IMR-90 (cell line): ENCODE measurements at regions not wholly inside any gene's neighbourhood (a gene's known extent, or its start where the extent isn't known, plus 50 kb on each side); places are given as distances from the start of the nearest gene placed in this dataset.
"Not testable (repeated sequence)": the region's sequence is repeated elsewhere in the genome, so short reads cannot be mapped to it uniquely, and the experiment has no call there.

Experiments
- ATAC-seq: fragments of 200-7000 bp; cut with Tn5 transposase; 2 replicates; pipeline ENCODE4 v1.9.1; 2020; ENCODE audit warnings: low read depth, mild to moderate bottlenecking, moderate library complexity
- BruUV-seq: library from RNA; stranded (reverse); fragments of 400-500 nt; replicated peaks from 2 replicates; lab custom pipeline; 2021; lab: Mats Ljungman, UMichigan
- CTCF ChIA-PET: fragments of 300-600 bp; formaldehyde crosslinking; extraction: SDS; loops from one replicate; lab custom pipeline; 2021; ENCODE audit warnings: antibody characterized with exemption; lab: Yijun Ruan, JAX
- POLR2A ChIA-PET: fragments of 300-600 bp; sonication (Branson Sonifier 250); formaldehyde crosslinking; loops from one replicate; lab custom pipeline; 2022; ENCODE audit warnings: antibody characterized with exemption; ENCODE audit not compliant: unreplicated experiment; lab: Charles Lee
- DNase-seq: peaks from one replicate; pipeline ENCODE4 v3.0.0; 2013
- H2AFZ ChIP-seq: replicated peaks from 2 replicates; pipeline ENCODE3; 2013; ENCODE audit warnings: low read length, mild to moderate bottlenecking; ENCODE audit not compliant: poor library complexity
- H2AK5ac ChIP-seq: 2 replicates; pipeline ENCODE4 v1.6.1; 2013; ENCODE audit warnings: low read depth, low read length, inconsistent platforms
- H2AK9ac ChIP-seq: replicated peaks from 2 replicates; pipeline ENCODE3; 2013; ENCODE audit warnings: mild to moderate bottlenecking, low read depth, low read length, moderate library complexity; ENCODE audit not compliant: poor library complexity
- H2BK120ac ChIP-seq: 2 replicates; pipeline ENCODE4 v1.6.1; 2013; ENCODE audit warnings: low read depth, low read length, inconsistent platforms
- H2BK15ac ChIP-seq: 3 replicates; pipeline ENCODE4 v1.6.1; 2013; ENCODE audit warnings: low read depth, low read length, inconsistent platforms
- H2BK20ac ChIP-seq: 2 replicates; pipeline ENCODE4 v1.6.1; 2013; ENCODE audit warnings: low read depth, mild to moderate bottlenecking, inconsistent platforms, low read length, moderate library complexity
- H2BK5ac ChIP-seq: 2 replicates; pipeline ENCODE4 v1.6.1; 2013; ENCODE audit warnings: mild to moderate bottlenecking, low read depth, low read length, inconsistent platforms; ENCODE audit not compliant: poor library complexity, severe bottlenecking
- H3K14ac ChIP-seq: replicated peaks from 2 replicates; pipeline ENCODE4 v1.6.1; 2013; ENCODE audit warnings: low read depth, low read length, inconsistent platforms
- H3K18ac ChIP-seq: 2 replicates; pipeline ENCODE4 v1.6.1; 2013; ENCODE audit warnings: low read depth, low read length, control low read depth
- H3K23ac ChIP-seq: 2 replicates; pipeline ENCODE4 v1.6.1; 2013; ENCODE audit warnings: low read depth, low read length, inconsistent platforms
- H3K27ac ChIP-seq: 2 replicates; pipeline ENCODE4 v1.5.1; 2013; ENCODE audit warnings: mild to moderate bottlenecking, control low read depth, low read length; ENCODE audit not compliant: insufficient read depth
- H3K27me3 ChIP-seq: 2 replicates; pipeline ENCODE4 v1.6.1; 2013; ENCODE audit warnings: low read length; ENCODE audit not compliant: control insufficient read depth, insufficient read depth
- H3K36me3 ChIP-seq: 2 replicates; pipeline ENCODE4 v1.6.1; 2013; ENCODE audit warnings: low read length, mixed read lengths; ENCODE audit not compliant: control insufficient read depth, insufficient read depth
- H3K4ac ChIP-seq: 2 replicates; pipeline ENCODE4 v1.6.1; 2013; ENCODE audit warnings: low read depth, low read length, inconsistent platforms
- H3K4me1 ChIP-seq: 2 replicates; pipeline ENCODE4 v1.6.1; 2013; ENCODE audit warnings: low read length, mixed read lengths; ENCODE audit not compliant: control insufficient read depth, insufficient read depth
- H3K4me2 ChIP-seq: 2 replicates; pipeline ENCODE4 v1.6.1; 2013; ENCODE audit warnings: low read depth, mild to moderate bottlenecking, control low read depth, low read length, moderate library complexity
- H3K4me3 ChIP-seq: 2 replicates; pipeline ENCODE4 v1.5.1; 2013; ENCODE audit warnings: low read depth, mild to moderate bottlenecking, control low read depth, low read length, moderate library complexity; ENCODE audit not compliant: insufficient read depth
- H3K56ac ChIP-seq: 2 replicates; pipeline ENCODE4 v1.6.1; 2013; ENCODE audit warnings: low read length, inconsistent platforms; ENCODE audit not compliant: insufficient read depth; ENCODE audit errors: extremely low read depth
- H3K79me1 ChIP-seq, 2 experiments: 2 replicates each; pipeline ENCODE4 v1.6.1; 2013; ENCODE audit warnings: low read length in 2 of 2, inconsistent platforms in 1 of 2, low read depth in 1 of 2
- H3K9ac ChIP-seq: 2 replicates; pipeline ENCODE4 v1.6.1; 2013; ENCODE audit warnings: low read depth, low read length, control low read depth
- H3K9me1 ChIP-seq: 2 replicates; pipeline ENCODE4 v1.6.1; 2013; ENCODE audit warnings: low read length, inconsistent platforms; ENCODE audit not compliant: insufficient read depth
- H3K9me3 ChIP-seq: 2 replicates; pipeline ENCODE4 v1.6.1; 2013; ENCODE audit warnings: low read length; ENCODE audit not compliant: control insufficient read depth, insufficient read depth
- H4K20me1 ChIP-seq: 2 replicates; pipeline ENCODE4 v1.6.1; 2013; ENCODE audit warnings: low read length, inconsistent platforms; ENCODE audit not compliant: insufficient read depth
- H4K5ac ChIP-seq: 2 replicates; pipeline ENCODE4 v1.6.1; 2013; ENCODE audit warnings: mild to moderate bottlenecking, low read depth, low read length, control low read depth
- H4K8ac ChIP-seq, 2 experiments: 2 replicates each; pipeline ENCODE4 v1.6.1; 2013; ENCODE audit warnings: low read depth in 2 of 2, low read length in 2 of 2, control low read depth in 1 of 2, inconsistent platforms in 1 of 2
- H4K91ac ChIP-seq: 2 replicates; pipeline ENCODE4 v1.6.1; 2013; ENCODE audit warnings: low read depth, low read length, inconsistent platforms; ENCODE audit not compliant: insufficient read depth
- WGBS, 2 experiments: methylation state at CpG; one replicate each; pipeline versions ENCODE4 v1.1.5 to v1.1.7; 2013; ENCODE audit warnings: missing lambda C conversion rate in 2 of 2; ENCODE audit not compliant: insufficient read length in 1 of 2; ENCODE audit errors: extremely low coverage in 2 of 2; 5-methylcytosine and 5-hydroxymethylcytosine counted together
- dilution Hi-C: fragments of 300-500 bp; cut with HindIII; formaldehyde crosslinking; loops from one replicate; pipeline ENCODE4 v1.14.3; 2018; ENCODE audit warnings: low sequenced_read_pairs; ENCODE audit not compliant: unreplicated experiment
- in situ Hi-C: fragments of 300-500 bp; cut with MboI; formaldehyde crosslinking; loops from 3 replicates; pipeline ENCODE4 v1.14.3; 2019; ENCODE audit warnings: low sequenced_read_pairs, inconsistent platforms, mixed read lengths
- intact Hi-C: fragments of 100-400 bp; cut with micrococcal nuclease; formaldehyde crosslinking; loops from 2 replicates; pipeline ENCODE4 v1.10.0; 2022

DNA sequence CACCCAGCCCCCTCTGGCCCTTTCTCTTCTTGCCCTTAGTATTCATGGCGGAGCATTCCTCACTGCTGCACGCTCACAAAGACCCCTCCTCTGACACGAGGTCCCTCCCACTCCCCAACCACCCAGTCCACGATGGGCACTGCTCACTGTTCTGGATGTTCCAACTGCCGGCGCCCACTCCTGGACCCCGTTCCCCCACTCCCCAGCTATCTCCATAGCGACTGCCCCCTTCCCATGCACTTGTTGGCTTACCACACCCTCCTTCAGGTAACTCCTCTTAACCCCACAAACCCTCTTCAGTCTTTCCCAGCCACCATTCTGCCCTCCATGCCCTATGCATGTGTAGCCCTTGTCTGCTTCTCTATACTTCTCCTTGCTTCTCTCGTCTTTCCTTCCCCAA lies 961.5 kb upstream of the DEFB115 start:
- H3K36me3 ChIP-seq, CTCF ChIA-PET, H3K27ac ChIP-seq, H3K23ac ChIP-seq, intact Hi-C loops, H4K20me1 ChIP-seq, H2BK120ac ChIP-seq, DNase-seq, BruUV-seq, H3K18ac ChIP-seq, H2BK20ac ChIP-seq, H3K14ac ChIP-seq, in situ Hi-C loops, H4K8ac ChIP-seq, H2BK5ac ChIP-seq, H4K5ac ChIP-seq, POLR2A ChIA-PET, H3K4ac ChIP-seq, dilution Hi-C loops, H4K91ac ChIP-seq, H3K56ac ChIP-seq, H2AK5ac ChIP-seq, H3K4me1 ChIP-seq, H2AK9ac ChIP-seq, H3K9me1 ChIP-seq, H3K9ac ChIP-seq, H2BK15ac ChIP-seq, H3K27me3 ChIP-seq, H3K4me3 ChIP-seq, H3K9me3 ChIP-seq, H2AFZ ChIP-seq, H3K79me1 ChIP-seq, H3K4me2 ChIP-seq, ATAC-seq: not testable (repeated sequence)
- no CpG with 5 or more reads among the region's 9 CpGs for whole genome bisulfite sequencing, 2 experiments

DNA sequence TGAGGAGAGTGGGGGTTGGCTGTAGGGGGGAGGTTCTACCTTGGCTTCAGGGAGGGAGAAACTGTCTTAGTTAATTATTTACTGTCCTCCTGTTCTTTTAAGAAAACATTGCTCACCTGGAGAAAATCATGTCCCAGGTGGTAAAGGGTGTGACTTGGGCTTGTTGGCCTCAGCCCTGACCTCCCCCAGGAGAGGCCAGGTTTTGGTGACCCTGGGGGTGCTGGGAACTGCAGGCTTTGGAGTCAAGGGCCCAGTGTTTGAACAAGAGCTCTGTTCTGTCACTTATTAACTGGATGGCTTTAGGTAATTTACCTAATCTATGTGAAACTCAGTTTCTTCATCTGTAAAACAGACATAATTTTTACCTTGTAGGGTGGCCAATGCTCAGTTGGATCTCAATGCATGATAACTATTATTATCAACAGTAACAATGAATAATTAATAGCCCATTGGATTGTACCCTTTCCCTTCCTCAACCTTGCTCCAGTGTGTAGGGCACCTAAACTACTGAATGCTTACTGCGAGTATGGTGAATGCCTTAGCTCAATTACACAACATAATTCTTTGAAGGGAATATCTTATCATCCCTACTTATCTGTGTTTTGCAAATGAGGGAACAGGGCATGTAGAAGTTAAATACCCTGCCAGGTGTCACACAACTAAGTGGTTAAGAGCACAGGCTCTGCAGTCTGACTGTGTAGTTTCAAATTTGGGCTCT lies 959.4 kb upstream of the DEFB115 start:
- H3K4me3 ChIP-seq, BruUV-seq, in situ Hi-C loops: not testable (repeated sequence)

More for the DNA sequence above, 959.4 kb upstream of the DEFB115 start:
- H2AK5ac ChIP-seq, H4K8ac ChIP-seq, H2BK15ac ChIP-seq, ATAC-seq, H3K27me3 ChIP-seq, H3K14ac ChIP-seq, H4K91ac ChIP-seq, H3K9ac ChIP-seq, H3K79me1 ChIP-seq, POLR2A ChIA-PET, H3K18ac ChIP-seq, DNase-seq, H3K9me1 ChIP-seq, H3K36me3 ChIP-seq, H2AK9ac ChIP-seq, dilution Hi-C loops, intact Hi-C loops, H3K4ac ChIP-seq, H3K23ac ChIP-seq, H2BK5ac ChIP-seq, CTCF ChIA-PET, H3K56ac ChIP-seq, H2AFZ ChIP-seq, H2BK120ac ChIP-seq, H3K9me3 ChIP-seq, H4K5ac ChIP-seq, H3K4me1 ChIP-seq, H3K27ac ChIP-seq, H3K4me2 ChIP-seq, H2BK20ac ChIP-seq, H4K20me1 ChIP-seq: not testable (repeated sequence)
- no CpG with 5 or more reads among the region's 1 CpG for WGBS, 2 experiments
